Trophoblast cell (in vitro differentiated cells and primary cell): ENCODE measurements at regions not wholly inside any gene's neighbourhood (a gene's known extent, or its start where the extent isn't known, plus 50 kb on each side); places are given as distances from the start of the nearest gene placed in this dataset.
A peak's percentile ranks its signal among the peaks of the same experiment; 100 is the strongest.
"Not testable (repeated sequence)": the region's sequence is repeated elsewhere in the genome, so short reads cannot be mapped to it uniquely, and the experiment has no call there.

Experiments used
- DNase-seq, 2 donors: peaks; one replicate each; pipeline ENCODE4 v3.0.0-alpha.2; 2016
- H2AFZ ChIP-seq: 2 replicates; pipeline ENCODE4 v1.6.1; 2013; ENCODE audit warnings: low read length, moderate library complexity, mild to moderate bottlenecking; ENCODE audit not compliant: insufficient read depth, poor library complexity
- H2AK5ac ChIP-seq: 2 replicates; pipeline ENCODE4 v1.6.1; 2013; ENCODE audit warnings: mild to moderate bottlenecking, low read length
- H2BK120ac ChIP-seq: 2 replicates; pipeline ENCODE4 v1.6.1; 2013; ENCODE audit warnings: low read length, mild to moderate bottlenecking, moderate library complexity; ENCODE audit not compliant: insufficient read depth, poor library complexity
- H2BK12ac ChIP-seq: 2 replicates; pipeline ENCODE4 v1.6.1; 2013; ENCODE audit warnings: mild to moderate bottlenecking, low read length, moderate library complexity
- H2BK5ac ChIP-seq: 2 replicates; pipeline ENCODE4 v1.6.1; 2013; ENCODE audit warnings: low read length, low read depth, moderate library complexity, mild to moderate bottlenecking; ENCODE audit not compliant: poor library complexity
- H3K14ac ChIP-seq: 2 replicates; pipeline ENCODE4 v1.6.1; 2013; ENCODE audit warnings: mild to moderate bottlenecking, low read length
- H3K18ac ChIP-seq: 2 replicates; pipeline ENCODE4 v1.6.1; 2013; ENCODE audit warnings: mild to moderate bottlenecking, low read length
- H3K23ac ChIP-seq: 2 replicates; pipeline ENCODE4 v1.6.1; 2013; ENCODE audit warnings: low read length
- H3K27ac ChIP-seq: 2 replicates; pipeline ENCODE4 v1.5.1; 2013; ENCODE audit warnings: low read depth, mild to moderate bottlenecking, inconsistent platforms, low read length, moderate library complexity
- H3K27me3 ChIP-seq: 2 replicates; pipeline ENCODE4 v1.6.1; 2013; ENCODE audit warnings: inconsistent platforms, mild to moderate bottlenecking, low read length, moderate library complexity; ENCODE audit not compliant: insufficient read depth
- H3K36me3 ChIP-seq, 2 experiments: 1 replicate in 1 of 2; 2 replicates in 1 of 2; pipeline ENCODE4 v1.6.1; 2013; ENCODE audit warnings: low read length in 2 of 2, mild to moderate bottlenecking in 2 of 2, moderate library complexity in 1 of 2; ENCODE audit not compliant: insufficient read depth in 2 of 2, control insufficient read depth in 1 of 2
- H3K4ac ChIP-seq: 2 replicates; pipeline ENCODE4 v1.6.1; 2013; ENCODE audit warnings: low read depth, mild to moderate bottlenecking, low read length, moderate library complexity
- H3K4me1 ChIP-seq, 2 experiments: 1 replicate in 1 of 2; 2 replicates in 1 of 2; pipeline ENCODE4 v1.6.1; 2013; ENCODE audit warnings: low read length in 2 of 2, mild to moderate bottlenecking in 2 of 2, moderate library complexity in 1 of 2; ENCODE audit not compliant: insufficient read depth in 2 of 2, control insufficient read depth in 1 of 2
- H3K4me2 ChIP-seq: 2 replicates; pipeline ENCODE4 v1.6.1; 2013; ENCODE audit warnings: inconsistent platforms, mild to moderate bottlenecking, low read length, moderate library complexity
- H3K4me3 ChIP-seq: 2 replicates; pipeline ENCODE4 v1.5.1; 2013; ENCODE audit warnings: mild to moderate bottlenecking, low read depth, low read length, inconsistent platforms
- H3K79me1 ChIP-seq: one replicate; pipeline ENCODE4 v1.6.1; 2013; ENCODE audit warnings: low read length
- H3K79me2 ChIP-seq: 2 replicates; pipeline ENCODE4 v1.6.1; 2013; ENCODE audit warnings: low read length, mild to moderate bottlenecking; ENCODE audit not compliant: control insufficient read depth, insufficient read depth, poor library complexity
- H3K9ac ChIP-seq: 2 replicates; pipeline ENCODE4 v1.6.1; 2013; ENCODE audit warnings: mild to moderate bottlenecking, low read length
- H3K9me3 ChIP-seq: 2 replicates; pipeline ENCODE4 v1.6.1; 2013; ENCODE audit warnings: low read depth, mild to moderate bottlenecking, control low read depth, inconsistent platforms, low read length; ENCODE audit not compliant: insufficient read depth
- H4K12ac ChIP-seq: 2 replicates; pipeline ENCODE4 v1.6.1; 2013; ENCODE audit warnings: low read depth, mild to moderate bottlenecking, low read length, moderate library complexity
- H4K8ac ChIP-seq: 2 replicates; pipeline ENCODE4 v1.6.1; 2013; ENCODE audit warnings: low read depth, mild to moderate bottlenecking, low read length, moderate library complexity
- H4K91ac ChIP-seq: one replicate; pipeline ENCODE4 v1.6.1; 2013; ENCODE audit warnings: low read depth, mild to moderate bottlenecking, low read length, moderate library complexity
- WGBS: extraction: QIAGEN DNeasy Blood & Tissue Kit; methylation state at CpG from one replicate; pipeline ENCODE4 v1.1.7; 2013; ENCODE audit warnings: missing lambda C conversion rate; ENCODE audit not compliant: insufficient read length, insufficient coverage; ENCODE audit errors: extremely low coverage; 5-methylcytosine and 5-hydroxymethylcytosine counted together

GRCh38 chr5:25446061-25446420 is 801.3 kb upstream of the CDH10 start:
- not testable (repeated sequence) for H3K4me2 ChIP-seq, DNase-seq, H4K12ac ChIP-seq, H4K91ac ChIP-seq, H2AK5ac ChIP-seq, H3K79me2 ChIP-seq, H3K9ac ChIP-seq, H3K27me3 ChIP-seq, H3K14ac ChIP-seq, H3K23ac ChIP-seq, H3K4me3 ChIP-seq, H3K4me1 ChIP-seq, H3K36me3 ChIP-seq, H2AFZ ChIP-seq, H2BK12ac ChIP-seq, H3K18ac ChIP-seq, H3K9me3 ChIP-seq, H2BK5ac ChIP-seq, H2BK120ac ChIP-seq, H4K8ac ChIP-seq, H3K4ac ChIP-seq
- no CpG with 5 or more reads among the region's 3 CpGs for WGBS
- peaks cover 10% of the 10 kb centered on the region for H3K79me1 ChIP-seq
- H3K27ac ChIP-seq = peak overlapping the region; percentile 34

GRCh38 chr5:25445381-25446060 is 800.7 kb upstream of the CDH10 start:
- H4K12ac ChIP-seq, H3K4me1 ChIP-seq, H3K27me3 ChIP-seq, H2AFZ ChIP-seq, H3K18ac ChIP-seq, H2AK5ac ChIP-seq, H3K36me3 ChIP-seq, H3K79me2 ChIP-seq, H3K23ac ChIP-seq, DNase-seq, H2BK12ac ChIP-seq, H3K14ac ChIP-seq, H2BK5ac ChIP-seq, H3K4me3 ChIP-seq, H3K9ac ChIP-seq, H3K9me3 ChIP-seq: not testable (repeated sequence)
- peak overlapping the region; percentile 59 for H3K4me2 ChIP-seq
- peak overlapping the region; percentile 69 for H3K4ac ChIP-seq
- H4K8ac ChIP-seq = peak overlapping the region; percentile 60
- peak overlapping the region; percentile 37 for H4K91ac ChIP-seq
- H3K27ac ChIP-seq = peak overlapping the region; percentile 89
- H3K79me1 ChIP-seq = peaks cover 10% of the 10 kb centered on the region
- peak overlapping the region; percentile 60 for H2BK120ac ChIP-seq
- no CpG with 5 or more reads among the region's 10 CpGs for WGBS

- Histone ChIP-seq H2AK5ac (no peak overlapping the region), H4K12ac (no peak overlapping the region), H3K27me3 (no peaks in the 10 kb centered on the region), H3K79me2 (peaks cover 3% of the 10 kb centered on the region), H3K23ac (no peak overlapping the region), H3K4me3 (no peak overlapping the region), H3K9me3 (no peaks in the 10 kb centered on the region), H2AFZ (no peak overlapping the region), H2BK5ac (no peak overlapping the region), H2BK12ac (no peak overlapping the region), H3K4me2 (no peak overlapping the region), H3K36me3 (no peaks in the 10 kb centered on the region), H4K8ac (no peak overlapping the region), H3K18ac (no peak overlapping the region), H3K14ac (no peak overlapping the region), H3K4me1 (peaks cover 3 to 6% of the 10 kb centered on the region in 2 experiments), H2BK120ac (no peak overlapping the region), H3K9ac (no peak overlapping the region), H3K4ac (no peak overlapping the region), H3K79me1 (peaks cover 10% of the 10 kb centered on the region), H4K91ac (no peak overlapping the region), H3K27ac (peak overlapping the region; percentile 34)
- no CpG with 5 or more reads among the region's 2 CpGs for WGBS
- DNase-seq = no peak
Measured at GRCh38 chr5:25444697-25445096, 799.9 kb upstream of the CDH10 start.

GRCh38 chr5:25441810-25442209 is 797.0 kb upstream of the CDH10 start:
- no peak overlapping the region for H2BK12ac ChIP-seq
- peak overlapping the region; percentile 35 for H4K8ac ChIP-seq
- H3K18ac ChIP-seq = no peak overlapping the region
- no peak overlapping the region for H3K4me2 ChIP-seq
- DNase-seq = no peak
- no peak overlapping the region for H3K23ac ChIP-seq
- H2AFZ ChIP-seq = no peak overlapping the region
- peak overlapping the region; percentile 24 for H4K91ac ChIP-seq
- peaks cover 3% of the 10 kb centered on the region for H3K79me2 ChIP-seq
- peak overlapping the region; percentile 93 for H3K4ac ChIP-seq
- H3K9me3 ChIP-seq = no peaks in the 10 kb centered on the region
- H2BK5ac ChIP-seq = no peak overlapping the region
- no CpG with 5 or more reads among the region's 4 CpGs for WGBS
- no peak overlapping the region for H4K12ac ChIP-seq
- H3K9ac ChIP-seq = no peak overlapping the region
- H2BK120ac ChIP-seq = no peak overlapping the region
- no peak overlapping the region for H2AK5ac ChIP-seq
- H3K27ac ChIP-seq = no peak overlapping the region
- peaks cover 2% of the 10 kb centered on the region for H3K79me1 ChIP-seq
- H3K27me3 ChIP-seq = no peaks in the 10 kb centered on the region
- no peak overlapping the region for H3K14ac ChIP-seq
- no peaks in the 10 kb centered on the region for H3K36me3 ChIP-seq
- no peak overlapping the region for H3K4me3 ChIP-seq
- no peaks in the 10 kb centered on the region for H3K4me1 ChIP-seq
